HG03064 (cell line): ENCODE measurements at regions not wholly inside any gene's neighbourhood (a gene's known extent, or its start where the extent isn't known, plus 50 kb on each side); places are given as distances from the start of the nearest gene placed in this dataset.

Source experiments
- ATAC-seq: cut with Tn5 transposase; IDR thresholded peaks from one replicate; pipeline ENCODE4 v1.9.1; 2021; ENCODE audit warnings: low read depth; ENCODE audit not compliant: unreplicated experiment

DNA sequence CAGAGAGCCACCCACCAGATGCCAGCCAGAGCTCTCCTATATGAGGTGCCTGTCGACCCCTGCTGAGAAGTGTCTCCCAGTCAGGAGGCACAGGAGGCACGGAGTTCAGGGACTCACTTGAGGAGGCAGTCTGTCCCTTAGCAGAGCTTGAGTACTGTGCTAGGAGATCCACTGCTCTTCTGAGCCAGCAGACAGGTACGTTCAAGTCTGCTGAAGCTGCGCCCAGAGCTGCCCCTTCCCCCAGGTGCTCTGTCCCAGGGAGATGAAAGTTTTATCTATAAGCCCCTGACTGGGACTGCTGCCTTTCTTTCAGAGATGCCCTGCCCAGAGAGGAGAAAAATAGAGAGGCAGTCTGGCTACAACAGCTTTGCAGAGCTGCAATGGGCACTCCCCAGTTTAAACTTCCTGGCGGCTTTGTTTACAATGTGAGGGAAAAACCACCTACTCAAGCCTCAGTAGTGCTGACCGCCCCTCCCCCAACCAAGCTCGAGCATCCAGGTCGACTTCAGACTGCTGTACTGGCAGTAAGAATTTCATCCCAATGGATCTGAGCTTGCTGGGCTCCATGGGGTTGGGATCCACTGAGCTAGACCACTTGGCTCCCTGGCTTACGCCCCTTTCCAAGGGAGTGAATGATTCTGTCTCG lies 146.7 kb upstream of the USP15 start:
- no peak for ATAC-seq

DNA sequence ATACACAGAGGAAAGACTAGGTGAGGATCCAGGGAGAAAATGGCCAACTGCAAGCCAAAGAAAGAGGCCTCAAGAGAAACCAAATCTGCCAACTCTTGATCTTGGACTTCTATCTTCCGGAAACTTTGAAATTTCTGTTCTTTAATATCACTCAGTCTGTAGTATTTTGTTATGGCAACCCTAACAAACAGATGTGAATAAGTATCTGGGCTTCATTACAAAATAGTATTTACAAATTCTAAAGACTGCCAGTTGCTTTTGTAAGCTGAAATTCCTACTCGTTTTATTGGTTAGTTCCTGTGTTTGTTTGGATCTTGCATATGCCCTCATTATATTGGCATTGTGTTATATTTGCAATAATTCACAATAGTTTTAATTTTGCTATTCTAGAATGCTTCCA lies 143.2 kb upstream of the USP15 start:
- no peak for ATAC-seq

GRCh38 chr12:62123721-62124203 lies 136.4 kb upstream of the USP15 start:
- no peak for ATAC-seq

DNA sequence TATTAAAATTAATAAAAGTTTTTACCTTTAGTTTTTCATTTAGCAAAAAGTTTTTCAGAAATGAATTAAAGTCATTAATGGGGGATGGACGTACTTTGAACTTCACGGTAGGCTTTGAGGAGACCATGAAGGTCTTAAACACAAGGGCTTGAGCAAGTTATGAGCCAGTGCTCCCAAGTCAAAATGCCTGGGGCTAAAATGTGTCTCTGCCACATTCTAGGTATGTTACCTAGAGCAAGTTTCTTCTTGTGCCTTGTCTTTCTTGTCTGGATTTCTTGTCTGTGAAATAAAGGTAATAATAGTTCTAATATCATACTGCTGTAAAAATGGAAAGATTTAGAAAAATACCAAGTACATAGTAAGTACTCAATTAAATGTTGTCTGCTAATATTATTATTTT lies 132.7 kb upstream of the USP15 start:
- no peak for ATAC-seq

GRCh38 chr12:62128175-62128975 lies 131.8 kb upstream of the USP15 start:
- no peak for ATAC-seq

GRCh38 chr12:62129291-62129690 lies 130.9 kb upstream of the USP15 start:
- ATAC-seq = no peak

GRCh38 chr12:62130402-62130801 lies 129.8 kb upstream of the USP15 start:
- ATAC-seq = no peak

GRCh38 chr12:62130834-62131552 lies 129.2 kb upstream of the USP15 start:
- no peak for ATAC-seq

GRCh38 chr12:62133440-62133839 lies 126.8 kb upstream of the USP15 start:
- ATAC-seq = no peak

DNA sequence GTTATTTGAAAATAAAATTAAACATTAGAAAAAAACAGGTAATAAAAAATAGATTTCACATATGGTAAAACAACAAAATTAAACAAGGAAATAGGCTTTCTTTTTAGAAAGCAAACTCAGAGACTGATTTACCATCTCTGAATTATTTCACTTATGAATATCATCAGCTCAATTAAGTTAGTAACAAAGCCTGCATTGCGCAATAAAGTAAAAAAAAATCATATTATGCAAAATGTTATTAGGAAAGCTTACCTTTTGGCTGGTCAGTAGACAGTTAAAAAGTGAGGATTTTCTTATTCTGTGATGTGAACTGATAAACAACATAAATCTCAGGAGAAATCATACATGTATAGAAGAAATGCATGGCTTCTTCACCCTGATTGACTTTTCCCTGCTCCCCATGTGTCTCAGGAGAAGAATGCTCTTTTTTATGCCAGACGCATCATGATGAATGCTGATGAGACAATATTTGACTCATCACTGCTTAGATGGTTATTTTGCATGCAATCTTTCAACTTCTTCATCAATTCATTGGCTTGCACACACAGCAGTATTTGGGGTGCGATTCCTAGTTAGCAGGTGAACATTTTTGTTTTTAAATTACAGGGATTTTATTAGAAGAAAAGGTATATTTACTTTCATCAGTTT lies 124.5 kb upstream of the USP15 start:
- no peak for ATAC-seq

- ATAC-seq = no peak
These were observed 123.7 kb upstream of the USP15 start for GRCh38 chr12:62136496-62136895.

GRCh38 chr12:62138527-62138926 lies 121.7 kb upstream of the USP15 start:
- ATAC-seq = no peak

- ATAC-seq = no peak
These were observed 113.9 kb upstream of the USP15 start for GRCh38 chr12:62146318-62146717.

- no peak for ATAC-seq
These were observed 102.2 kb upstream of the USP15 start for GRCh38 chr12:62158013-62158412.

DNA sequence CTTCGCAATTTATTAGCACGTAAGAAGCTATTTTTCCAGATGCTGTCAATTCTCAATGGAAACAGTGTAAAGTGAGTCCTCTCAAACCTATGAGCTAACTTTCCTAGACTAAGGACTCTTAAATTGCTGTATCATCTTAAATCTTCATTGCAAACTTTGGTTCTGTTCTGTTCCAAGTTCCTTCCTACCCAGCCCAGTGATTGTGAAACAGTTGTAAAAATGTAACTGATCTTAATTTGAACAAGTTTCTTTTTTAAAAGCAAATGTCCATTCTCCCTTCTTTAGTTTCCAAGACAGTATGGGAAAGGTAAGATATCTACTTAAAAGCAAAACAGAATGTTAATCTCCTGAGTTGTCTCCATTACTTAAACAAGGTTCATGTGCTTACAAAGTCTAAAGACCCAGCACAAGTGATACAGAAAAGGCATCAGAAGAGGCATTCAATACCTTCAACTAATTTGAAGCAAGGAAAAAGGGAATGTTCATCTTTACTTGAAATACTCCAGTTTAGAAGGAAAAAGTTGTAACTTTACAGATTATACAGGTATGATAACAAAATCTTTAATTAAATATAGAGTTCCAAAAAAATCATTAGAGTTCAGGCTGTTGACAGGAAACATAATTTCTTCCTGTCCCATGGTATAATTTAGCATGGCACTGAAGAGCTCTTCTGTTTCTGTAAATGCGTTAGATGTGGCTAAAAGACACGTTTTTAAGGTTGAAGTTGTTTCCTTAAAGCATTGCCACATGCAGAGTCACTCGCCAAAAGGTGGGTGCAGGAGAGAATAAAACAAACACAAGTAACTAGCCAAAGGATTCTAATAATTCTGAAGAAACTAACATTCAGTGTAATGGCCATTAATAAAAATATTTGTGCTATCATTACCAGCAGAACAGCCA lies 101.5 kb upstream of the USP15 start:
- ATAC-seq = no peak

DNA sequence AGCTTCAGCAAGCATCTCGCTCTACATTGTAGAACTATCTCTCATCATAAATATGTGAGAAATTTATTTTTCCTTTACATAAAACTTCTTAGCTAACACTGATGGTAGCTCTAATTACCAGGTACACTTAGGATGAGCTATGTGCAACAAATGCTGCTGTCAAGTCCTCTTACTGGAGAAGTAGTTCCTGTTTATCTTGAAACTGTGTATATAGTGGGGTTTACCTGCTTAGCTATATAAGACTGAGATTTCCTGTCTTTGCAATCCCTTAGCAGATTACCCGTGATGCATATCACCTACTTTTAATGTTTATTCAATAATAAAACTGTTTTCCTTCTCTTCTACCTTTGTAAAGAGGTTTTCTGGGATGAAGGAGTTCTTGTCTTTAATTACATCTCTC lies 98.0 kb upstream of the USP15 start:
- ATAC-seq = no peak

DNA sequence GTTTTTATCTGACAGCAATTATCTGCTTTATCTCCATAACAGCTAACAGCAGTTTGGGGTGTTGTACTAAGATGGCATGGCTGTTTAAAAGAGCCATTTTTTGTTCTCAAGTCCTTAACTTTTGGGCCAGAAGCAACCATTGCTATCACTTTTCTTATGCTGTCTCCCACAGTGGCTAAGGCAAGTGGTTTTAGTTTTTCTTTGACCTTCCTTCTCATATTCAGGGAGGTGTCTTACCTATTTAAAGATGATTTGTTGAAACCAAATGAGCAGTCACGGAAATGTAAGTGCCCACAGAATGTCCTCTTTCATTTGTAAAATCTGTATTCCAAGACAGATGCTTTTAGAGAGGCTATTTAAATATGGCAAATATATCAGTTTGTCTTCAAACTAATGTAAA lies 96.8 kb upstream of the USP15 start:
- no peak for ATAC-seq

- no peak for ATAC-seq
These were observed 96.2 kb upstream of the USP15 start for GRCh38 chr12:62164036-62164435.

- no peak for ATAC-seq
These were observed 93.7 kb upstream of the USP15 start for GRCh38 chr12:62166525-62166924.

GRCh38 chr12:62168411-62168810 lies 91.8 kb upstream of the USP15 start:
- no peak for ATAC-seq
